ENCODE measurements at regions not wholly inside any gene's neighbourhood (a gene's known extent, or its start where the extent isn't known, plus 50 kb on each side); places are given as distances from the start of the nearest gene placed in this dataset.
"Not testable (repeated sequence)": the region's sequence is repeated elsewhere in the genome, so short reads cannot be mapped to it uniquely, and the experiment has no call there.

DNA sequence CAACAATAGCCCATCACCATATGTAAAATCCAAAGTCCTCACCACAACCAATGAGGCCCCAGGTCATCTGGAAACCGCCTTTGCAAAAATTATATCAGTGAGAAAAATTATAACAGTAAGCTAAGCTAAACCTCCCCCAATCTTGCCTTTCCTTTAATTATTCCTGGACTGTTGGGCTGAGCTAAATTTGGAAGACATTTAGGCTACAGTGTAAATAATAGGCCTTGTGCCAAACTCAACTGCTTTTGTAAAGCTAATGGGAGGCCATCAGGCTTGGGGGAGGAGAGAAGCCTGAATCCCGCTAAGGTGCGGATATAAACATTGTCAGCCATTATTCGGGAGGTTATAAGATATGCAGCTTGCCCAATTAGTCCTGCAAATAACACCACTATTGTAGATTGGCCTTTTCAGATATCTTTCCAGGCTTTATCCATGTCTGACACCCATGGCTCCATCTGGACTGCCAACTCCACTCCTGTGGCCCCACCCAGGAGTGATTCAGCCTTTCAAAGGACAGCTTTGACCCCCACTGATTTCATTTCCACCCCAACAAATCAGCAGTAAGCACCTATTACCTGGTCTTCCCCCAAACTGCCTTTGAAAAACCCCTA is 53.0 kb upstream of the CA12 start:
- no peak for DNase-seq

- no peak for DNase-seq
Measured at GRCh38 chr15:63435204-63435820, 53.7 kb upstream of the CA12 start.

DNA sequence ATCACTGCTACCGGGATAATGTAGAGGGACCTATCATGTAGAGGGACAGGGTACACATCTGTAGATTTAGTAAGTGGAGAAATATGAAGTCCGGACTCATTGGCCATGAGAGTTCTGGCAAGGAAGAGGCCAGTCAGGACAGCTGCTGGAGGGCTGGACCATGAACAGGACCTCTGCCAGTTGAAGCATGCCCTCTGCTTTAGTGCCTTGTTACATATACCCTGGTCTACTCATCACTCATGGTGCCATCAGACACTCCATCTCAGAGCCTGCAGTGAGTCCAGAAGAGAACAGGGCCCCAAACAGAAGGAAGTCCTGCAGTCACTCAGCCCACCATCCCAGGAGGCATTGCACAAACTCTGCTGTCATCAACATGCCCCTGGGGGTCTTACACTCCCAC is 54.7 kb upstream of the CA12 start:
- DNase-seq, result no peak

DNA sequence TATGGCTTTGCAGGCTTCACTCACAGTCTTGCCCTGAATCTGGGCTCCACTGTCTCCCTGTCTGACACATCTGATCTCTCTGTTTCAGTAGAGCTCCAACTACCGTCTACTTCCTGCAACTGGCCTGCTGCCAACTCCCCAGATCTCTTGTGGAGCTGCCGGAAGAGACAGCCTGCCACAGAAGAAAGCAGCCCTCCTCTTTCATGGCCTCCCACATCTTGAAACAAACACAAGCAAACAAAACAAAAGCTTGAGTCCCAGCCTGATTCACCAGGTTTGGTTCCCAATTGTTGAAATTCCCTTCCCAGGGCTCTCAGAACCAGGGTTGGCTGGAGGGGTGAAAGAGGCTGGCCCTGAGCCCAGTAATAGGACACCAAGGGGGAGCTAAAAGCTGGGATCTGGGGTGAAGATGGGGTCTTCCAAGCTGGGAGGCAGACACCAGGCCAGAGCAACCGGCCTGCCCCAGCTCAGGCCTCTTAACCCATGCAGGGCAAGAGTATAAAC is 55.3 kb upstream of the CA12 start:
- peak; percentile 57 for DNase-seq

DNA sequence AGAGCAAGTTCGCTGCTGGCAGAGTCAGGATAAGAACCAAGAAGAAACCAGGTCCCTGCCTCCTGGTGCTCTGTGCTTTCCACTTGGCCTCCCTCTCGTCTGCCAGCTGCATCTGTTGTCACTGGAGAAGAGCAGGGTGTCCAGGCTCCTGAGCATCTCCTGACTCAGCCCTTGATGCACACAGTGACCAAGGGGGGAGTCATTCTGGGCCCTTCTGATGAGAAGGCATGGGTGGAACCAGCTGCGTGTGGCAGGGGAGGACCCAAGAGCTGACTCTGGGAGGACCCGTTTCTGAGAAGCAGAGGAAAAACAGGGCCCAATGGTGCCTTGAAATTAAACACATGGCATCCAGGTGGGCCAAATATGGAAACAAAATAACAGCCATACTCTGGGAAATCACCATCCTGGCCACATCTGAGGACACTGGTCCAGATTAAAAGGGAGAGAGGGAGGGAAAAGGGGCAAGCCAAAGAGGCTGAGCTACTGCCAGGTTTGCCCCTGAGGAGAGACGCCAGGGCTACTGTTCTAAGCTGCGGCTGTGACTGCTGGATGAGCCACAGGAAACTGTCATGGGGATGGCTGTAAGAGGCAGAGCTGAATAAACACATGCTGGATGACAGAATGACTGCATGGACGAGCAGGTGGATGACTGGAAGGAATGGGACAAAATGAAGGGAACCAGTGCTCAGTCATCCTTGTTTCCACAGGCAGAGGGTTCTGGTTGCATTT is 58.1 kb upstream of the CA12 start:
- no peak for DNase-seq

DNA sequence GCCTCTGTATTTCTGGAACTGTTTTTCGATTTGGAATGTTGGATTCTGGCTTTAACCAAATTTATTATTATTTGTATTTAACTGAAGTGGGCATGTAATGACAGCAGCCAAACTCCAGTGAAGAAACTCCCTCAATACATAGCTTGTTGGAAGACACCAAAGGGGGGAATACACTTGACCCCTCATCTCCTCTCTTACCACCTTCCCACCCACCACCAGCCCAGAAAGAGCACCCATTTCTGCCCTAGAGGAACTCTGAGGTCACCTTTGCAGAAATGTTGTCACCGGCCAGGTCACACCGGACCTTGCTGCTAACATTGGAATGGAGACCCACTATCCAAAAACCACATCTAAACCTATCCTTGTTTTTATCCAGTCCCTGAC is 58.6 kb upstream of the CA12 start:
- DNase-seq, result no peak

GRCh38 chr15:63440756-63441155 is 59.1 kb upstream of the CA12 start:
- DNase-seq, result no peak

GRCh38 chr15:63441266-63441665 is 59.6 kb upstream of the CA12 start:
- no peak for DNase-seq

DNA sequence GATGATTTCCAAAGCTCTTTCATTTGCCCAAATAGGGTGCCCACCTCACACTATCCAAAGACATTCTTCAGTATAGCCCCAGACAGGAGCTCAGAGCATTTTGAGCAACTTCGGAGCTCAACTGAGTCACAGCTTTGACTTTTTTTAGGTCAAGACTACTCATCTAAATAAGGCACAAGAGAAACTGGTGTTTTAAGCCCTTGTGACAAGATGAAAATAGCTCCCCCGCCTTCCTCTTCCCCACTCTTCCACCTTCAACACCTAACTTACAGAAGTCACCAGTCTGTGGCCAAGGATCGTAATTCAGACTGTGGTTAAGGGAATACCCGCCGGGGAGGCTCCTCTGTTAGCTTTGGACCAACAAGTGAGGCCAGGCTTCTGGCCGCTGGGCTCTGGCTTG is 60.4 kb upstream of the CA12 start:
- DNase-seq, result no peak

- no peak for DNase-seq
Measured at GRCh38 chr15:63444611-63445010, 59.8 kb upstream of the USP3 start.

DNA sequence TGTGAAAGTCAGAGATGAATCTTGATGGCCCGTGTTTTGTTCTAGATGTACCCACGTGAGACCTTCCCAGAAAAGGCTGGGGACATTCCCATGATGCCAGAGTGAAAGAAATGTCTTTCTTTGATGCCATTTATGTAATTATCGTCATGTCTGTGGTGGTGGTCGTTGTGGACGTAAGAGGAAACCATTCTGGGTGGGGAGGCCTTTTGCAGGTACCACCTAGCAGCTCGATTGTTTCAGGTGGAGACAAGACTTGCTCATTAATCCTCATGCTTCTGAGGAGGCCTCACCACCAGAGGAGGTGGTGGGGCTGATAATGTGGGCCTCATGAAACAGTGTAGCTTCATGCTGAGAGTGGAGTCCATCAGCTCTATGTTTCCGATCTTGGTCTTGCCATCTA is 58.1 kb upstream of the USP3 start:
- DNase-seq, result no peak

DNA sequence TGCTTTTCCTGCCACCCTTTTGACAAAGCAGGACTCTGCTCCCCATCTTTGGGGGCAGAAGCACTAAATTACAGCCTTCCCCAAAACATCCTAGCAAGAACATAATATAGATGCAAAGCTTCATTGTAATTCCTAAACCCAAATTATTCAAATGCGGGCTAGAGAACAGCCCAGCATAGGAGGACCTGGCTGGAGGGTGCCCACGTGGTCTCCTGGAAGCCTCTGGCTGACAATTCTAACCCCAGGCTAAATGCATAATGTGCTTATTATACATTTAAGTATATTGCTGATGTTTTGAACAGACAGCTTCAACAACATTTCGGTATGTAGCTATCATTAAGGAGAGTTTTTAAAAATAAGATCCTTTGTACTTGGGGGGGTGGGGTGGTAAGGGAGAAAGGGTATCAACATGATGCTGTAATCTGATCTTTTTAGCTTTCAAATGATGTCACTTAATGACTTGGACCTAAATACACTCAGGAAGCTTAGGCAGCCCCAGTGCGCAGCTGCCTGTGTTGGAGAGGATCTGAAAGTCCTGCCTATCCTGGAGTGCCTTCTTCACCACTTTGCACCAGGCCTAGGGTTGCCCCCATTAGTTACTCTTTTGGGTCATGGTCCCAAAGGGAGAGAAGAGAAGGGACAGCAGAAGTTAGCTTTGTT is 57.2 kb upstream of the USP3 start:
- DNase-seq, result no peak

- DNase-seq, result no peak
Measured at GRCh38 chr15:63448266-63448665, 56.1 kb upstream of the USP3 start.

DNA sequence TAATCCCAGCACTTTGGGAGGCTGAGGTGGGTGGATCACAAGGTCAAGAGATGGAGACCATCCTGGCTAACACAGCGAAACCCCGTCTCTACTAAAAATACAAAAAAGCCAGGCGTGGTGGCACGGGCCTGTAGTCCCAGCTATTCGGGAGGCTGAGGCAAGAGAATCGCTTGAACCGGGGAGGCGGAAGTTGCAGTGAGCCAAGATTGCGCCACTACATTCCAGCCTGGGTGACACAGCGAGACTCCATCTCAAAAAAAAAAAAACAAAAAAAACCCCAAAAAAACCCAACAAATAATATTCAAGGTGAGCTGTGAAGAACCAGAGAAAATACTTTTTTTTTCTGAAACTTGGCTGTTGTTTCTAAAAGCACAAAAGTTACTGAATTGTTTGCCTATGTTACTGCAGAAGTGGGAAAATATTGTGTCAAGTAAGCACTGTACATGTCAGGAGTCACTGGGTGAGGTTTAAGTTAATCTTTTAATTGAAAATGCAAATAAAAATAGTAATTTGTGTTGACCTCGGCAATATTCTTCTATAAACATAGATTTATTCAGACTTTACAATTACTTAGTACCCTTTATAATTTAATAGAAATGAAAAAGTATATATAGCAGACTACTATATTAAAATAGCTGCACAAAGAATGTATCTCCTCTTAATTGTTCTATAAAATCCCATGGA is 55.4 kb upstream of the USP3 start:
- not testable (repeated sequence) for DNase-seq

- no peak for DNase-seq
Measured at GRCh38 chr15:63449731-63450130, 54.7 kb upstream of the USP3 start.

- no peak for DNase-seq
Measured at GRCh38 chr15:63450884-63451225, 53.5 kb upstream of the USP3 start.

GRCh38 chr15:63451671-63452315 is 52.6 kb upstream of the USP3 start:
- DNase-seq, result no peak

- no peak for DNase-seq
Measured at GRCh38 chr15:63452552-63453136, 51.7 kb upstream of the USP3 start.

GRCh38 chr15:63453186-63453905 is 51.0 kb upstream of the USP3 start:
- no peak for DNase-seq

DNA sequence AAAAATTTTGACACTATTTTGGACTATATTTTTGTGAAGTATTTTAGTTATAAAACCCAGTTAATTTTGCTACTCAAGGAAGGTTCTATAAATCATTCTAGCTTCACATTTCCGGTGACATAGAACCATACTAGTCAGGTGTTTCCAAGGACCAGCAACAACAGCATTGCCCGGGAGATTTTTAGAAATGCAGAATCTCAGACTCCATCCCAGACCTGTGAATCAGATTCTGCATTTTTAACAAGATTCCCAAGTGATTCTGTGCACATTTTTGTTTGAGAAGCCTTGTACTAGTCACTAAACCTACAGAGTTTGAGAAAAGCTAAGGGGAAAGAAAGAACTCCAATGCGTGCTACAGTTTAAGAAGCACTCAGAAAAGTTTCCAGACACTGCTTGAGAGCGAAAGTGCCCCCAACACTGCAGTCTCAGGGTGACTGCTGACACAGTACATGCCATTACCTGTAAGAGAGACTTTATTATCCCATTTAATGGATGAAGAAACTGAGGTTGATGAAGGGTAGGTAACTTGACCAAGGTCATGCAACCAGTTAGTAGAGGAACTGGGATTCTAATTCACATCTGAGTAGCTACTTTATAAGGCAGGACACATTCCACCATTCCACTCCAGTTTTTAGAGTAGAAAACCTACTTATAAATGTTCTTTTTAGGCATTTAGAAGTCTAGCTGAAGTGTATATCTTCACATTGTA is 49.7 kb upstream of the USP3 start:
- DNase-seq, result no peak
